GM03348 (cell line): ENCODE measurements at regions not wholly inside any gene's neighbourhood (a gene's known extent, or its start where the extent isn't known, plus 50 kb on each side); places are given as distances from the start of the nearest gene placed in this dataset.

Source experiments
- DNase-seq: peaks from one replicate; pipeline ENCODE4 v3.0.0; 2012; ENCODE audit warnings: low spot score

DNA sequence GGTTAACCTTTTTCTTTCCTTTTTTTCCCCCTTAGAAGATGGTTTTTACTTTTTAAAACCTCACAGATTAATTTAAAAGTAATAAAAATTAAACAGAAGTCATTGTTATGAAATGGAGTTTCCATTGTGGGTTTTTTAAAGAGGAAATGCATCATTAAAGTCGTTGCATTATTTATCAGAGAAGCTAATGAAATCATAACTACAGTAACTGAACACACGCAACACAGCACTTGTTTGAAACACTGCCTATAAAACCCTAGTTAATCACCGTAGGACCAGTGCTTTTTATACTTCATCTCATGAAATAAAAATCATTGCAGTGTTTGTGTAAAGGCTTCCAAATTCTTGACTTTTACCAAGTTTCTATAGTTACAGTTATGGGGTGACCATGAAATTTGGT is 82.4 kb upstream of the NTRK2 start:
- no peak for DNase-seq

DNA sequence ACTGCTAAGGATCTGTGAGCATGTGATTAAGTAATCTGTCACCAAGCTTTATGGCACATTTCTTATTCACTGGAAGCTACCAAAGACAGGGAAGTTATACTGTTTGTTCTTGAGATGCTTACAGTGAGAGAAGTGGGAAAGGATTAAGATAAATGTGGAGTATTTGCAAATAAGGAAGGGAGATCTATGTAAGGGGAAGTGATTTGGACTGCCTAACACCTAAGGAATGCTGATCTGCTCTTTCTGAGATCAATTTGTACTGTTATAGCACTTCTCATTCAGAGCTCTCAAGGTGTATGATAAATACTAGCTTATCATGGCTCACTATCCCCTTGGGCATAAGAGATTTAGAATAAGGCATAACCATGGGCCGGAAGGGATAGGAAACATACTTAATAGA is 80.0 kb upstream of the NTRK2 start:
- no peak for DNase-seq

DNA sequence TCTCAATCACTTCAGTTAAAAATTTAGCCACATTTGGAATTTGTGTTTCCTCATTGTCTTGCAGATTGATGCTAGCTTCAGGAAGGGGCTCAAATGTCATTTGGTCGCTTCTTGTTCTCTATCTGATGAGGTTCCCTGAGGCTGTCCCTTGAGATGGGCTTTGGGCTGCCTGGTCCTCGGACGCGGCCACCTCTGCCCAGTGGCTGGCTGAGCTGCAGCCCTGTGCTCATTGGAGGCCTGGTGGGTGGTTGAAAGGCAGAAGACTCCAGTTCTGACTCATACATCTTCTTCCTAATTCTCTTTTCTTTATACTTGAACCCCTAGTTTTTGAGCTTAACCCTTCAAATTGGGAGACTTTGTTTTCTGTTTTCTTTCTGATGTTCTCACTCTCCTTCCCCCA is 78.8 kb upstream of the NTRK2 start:
- DNase-seq: no peak

DNA sequence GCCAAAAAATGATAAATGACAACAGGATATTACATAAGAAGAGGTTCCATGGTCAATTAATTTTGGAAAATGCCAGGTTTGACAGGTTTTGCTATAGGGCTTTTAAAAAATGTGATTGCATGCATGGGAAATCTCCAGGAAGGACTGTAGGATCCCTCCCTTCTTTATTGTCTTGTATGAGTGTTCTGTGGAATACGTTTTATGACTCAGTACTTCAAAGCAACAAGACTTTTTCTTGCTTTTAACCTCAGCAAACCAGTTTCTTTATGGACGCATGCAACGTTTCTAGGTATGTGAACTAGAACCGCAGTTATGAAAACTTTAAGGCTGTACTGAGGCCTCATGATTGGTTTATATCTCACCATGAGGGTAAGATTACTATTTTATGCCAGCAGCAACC is 76.6 kb upstream of the NTRK2 start:
- no peak for DNase-seq

DNA sequence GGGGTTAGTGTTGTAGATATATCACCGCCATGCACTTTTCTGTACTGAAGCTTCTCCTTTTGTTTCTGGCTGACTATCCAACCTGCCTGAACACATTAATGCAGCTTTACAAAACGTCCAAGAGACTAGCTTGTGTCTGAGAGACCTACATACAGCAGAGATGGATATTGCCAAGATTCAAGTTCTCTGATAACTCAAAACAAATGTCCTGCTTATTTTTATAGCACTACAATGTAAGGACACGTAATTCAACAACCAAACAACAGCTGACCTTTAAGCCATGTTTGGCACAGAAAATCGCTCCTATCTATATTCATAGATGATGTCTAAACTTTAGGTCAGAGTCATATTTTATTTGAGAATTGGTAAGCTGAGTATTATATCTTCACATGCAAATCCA is 76.2 kb upstream of the NTRK2 start:
- DNase-seq: no peak

DNA sequence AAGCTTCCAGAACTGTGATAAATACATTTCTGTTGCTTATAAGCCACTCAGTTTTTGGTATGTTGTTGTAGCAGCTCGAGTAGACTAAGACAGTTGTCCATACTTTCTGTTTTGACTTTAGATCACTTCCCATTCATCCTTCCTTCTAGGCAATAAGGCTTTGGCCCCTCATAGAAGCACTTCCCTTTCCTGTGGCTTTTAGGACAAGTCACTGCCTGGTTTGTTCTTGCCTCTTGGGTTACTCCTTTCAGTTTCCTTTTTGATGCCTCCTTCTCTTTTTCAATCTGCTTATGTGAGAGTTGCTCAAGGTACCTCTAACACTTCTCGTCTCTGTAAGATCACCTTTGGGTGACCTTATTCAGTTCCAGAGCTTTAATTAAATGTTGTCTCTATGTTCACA is 72.4 kb upstream of the NTRK2 start:
- no peak for DNase-seq

DNA sequence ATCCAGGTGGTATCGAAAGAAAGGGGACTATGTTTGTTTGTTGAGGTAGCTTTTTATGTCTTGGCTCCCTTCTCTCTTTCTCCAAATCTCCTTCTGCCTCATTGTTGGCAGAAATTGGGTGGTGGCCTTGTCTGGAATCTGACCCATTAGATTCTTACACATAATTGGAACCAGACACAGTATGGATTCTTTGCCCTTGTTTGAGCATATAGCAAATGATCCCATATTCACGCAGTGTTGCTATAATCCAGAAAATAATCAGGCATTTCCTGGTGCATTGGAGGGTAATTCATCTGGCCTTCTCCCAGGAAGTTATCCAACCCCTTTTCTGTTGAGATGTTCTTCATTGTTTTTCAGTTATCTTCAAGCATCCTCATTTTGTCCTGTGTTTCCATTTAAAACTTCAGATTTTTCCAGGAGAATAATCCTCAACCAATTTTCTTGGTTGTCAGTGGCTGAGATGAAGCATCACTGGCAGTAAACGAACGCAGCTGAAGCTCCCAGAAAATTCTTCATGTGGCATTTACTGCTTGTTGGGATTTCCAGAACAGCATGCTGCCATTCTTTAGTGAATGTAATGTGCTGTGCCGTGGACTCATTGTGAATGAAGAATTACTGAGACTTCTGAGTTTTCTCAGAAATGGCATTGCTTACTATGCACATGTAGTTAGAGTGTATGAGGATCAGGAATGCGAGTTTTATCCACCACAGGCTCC is 70.5 kb upstream of the NTRK2 start:
- DNase-seq: no peak

DNA sequence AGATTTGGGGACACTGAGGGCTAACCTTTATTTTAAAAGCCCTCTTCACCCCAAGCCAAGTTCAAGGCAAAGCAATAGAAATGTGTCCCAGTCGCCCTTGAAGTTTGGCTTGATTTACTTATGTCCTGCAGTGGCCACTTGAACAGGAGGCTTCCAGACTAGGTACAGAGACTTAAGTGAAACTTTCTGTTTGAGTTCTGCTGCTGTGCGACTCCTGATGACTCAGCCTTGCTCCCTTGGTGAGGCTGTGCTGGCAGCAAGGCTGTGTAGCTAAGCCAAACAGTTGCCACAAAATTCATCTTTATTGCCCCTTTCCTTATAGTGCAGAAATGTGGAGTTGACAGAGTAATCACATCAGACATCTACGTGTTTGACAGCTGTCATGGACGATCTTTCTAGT is 68.8 kb upstream of the NTRK2 start:
- DNase-seq: no peak

DNA sequence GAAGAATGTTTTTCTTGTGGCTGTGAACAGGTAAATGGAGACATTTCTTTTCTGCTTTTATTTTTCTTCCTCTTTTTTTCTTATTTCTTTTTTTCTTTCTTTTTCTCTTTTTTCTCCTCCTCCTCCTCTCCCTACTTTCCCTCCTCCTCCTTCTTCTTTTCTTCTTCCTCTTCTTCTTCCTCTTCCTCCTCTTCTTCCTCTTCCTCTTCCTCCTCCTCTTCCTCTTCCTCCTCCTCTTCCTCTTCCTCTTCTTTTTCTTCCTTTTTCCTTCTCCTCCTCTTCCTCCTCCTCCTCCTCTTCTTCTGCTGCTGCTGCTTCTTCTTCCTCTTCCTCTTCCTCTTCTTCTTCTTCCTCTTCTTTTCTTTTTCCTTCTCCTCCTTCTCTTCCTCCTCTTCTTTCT is 65.3 kb upstream of the NTRK2 start:
- DNase-seq: no peak

DNA sequence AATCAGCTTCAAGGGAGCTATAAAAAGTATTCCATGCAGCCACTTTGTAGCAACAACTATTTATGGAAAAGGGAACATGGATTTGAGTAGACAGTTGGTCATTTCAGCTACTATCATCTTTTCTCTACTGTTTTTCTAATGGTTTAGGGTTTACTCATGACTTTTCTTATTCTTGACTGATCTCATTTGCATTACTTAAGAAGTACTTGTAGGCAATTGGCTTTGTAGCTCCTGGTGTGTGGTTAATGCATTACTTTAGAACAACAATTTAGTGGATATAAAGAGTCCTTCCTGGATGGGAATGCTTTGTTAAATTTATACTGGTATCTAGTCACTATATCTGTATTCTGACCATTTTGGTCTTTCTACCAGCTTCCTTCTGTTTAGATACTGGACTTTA is 59.8 kb upstream of the NTRK2 start:
- no peak for DNase-seq

DNA sequence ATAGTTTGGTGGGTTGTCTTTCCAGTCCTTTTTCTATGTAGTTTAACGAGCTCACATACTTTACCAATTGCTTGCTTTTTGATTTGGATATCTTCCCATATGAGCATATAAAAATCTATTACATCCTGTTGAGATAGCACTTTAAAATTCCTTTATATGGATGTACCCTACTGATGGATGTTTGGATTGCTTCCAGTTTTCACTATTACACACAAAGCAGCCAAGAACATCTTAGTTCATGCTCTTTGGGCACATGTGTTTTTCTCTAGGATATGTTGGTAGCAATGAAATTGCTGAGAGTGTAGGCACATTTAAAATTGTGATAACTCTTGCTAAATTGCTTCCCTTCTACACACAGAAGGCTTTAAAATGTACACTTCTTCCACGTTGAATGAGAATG is 56.1 kb upstream of the NTRK2 start:
- DNase-seq: no peak

DNA sequence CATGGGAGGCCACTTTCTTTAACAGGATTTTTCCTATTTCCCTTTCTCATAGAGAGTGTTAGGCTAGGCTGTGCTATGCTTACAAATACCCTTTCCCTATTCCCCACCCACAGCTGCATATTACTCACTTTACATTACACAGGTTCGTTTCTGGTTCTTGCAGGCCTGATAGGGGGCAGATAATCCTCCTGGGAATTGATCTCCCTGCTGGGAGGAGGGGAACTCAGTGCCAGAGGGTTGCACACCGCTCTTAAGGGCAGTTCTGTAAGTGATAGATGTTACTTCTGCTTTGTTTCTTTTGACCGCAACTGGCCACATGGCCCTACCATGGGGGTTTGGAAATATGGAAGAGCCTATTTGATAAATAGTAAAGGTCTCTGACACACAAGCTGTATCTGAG is 54.0 kb upstream of the NTRK2 start:
- no peak for DNase-seq

DNA sequence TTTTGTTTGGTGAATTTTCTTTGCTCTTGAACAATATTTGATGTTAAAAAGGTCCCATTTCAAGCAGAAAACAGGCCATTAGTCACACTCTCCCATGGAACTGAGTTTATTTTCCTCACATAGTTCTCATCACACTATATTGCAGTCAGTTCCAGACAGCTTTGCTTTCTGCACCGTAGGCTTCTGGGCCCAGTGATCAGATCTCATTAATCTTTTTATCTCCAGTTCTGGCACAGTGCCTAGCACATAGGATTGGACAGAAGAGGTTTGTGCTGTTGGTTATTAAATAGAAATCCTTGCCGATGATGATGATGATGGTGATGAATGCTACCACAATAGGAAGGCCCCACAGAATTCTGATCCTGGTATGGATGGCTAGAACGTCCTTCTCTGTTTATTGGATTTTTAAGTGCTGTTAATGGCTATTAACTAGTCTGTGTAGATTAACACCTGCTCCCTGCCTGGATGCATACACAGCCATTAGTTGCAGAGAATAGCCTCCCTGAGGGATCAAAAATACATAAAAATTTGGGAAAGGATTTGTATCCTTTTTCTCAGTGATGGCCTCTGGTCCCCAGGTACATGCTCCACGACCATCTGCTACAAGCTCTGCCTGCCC is 52.0 kb upstream of the NTRK2 start:
- no peak for DNase-seq
